Transverse colon (tissue), 4 donors: ENCODE measurements at regions not wholly inside any gene's neighbourhood (a gene's known extent, or its start where the extent isn't known, plus 50 kb on each side); places are given as distances from the start of the nearest gene placed in this dataset.
A peak's percentile ranks its signal among the peaks of the same experiment; 100 is the strongest.

ENCODE experiments used
- DNase-seq: peaks from one replicate; pipeline ENCODE4 v3.0.0-alpha.2; 2019
- H3K27ac ChIP-seq, 4 donors: fragments of 200-600 bp; sonication (generic); 2 replicates each; pipeline ENCODE4 v1.5.1; 2016 to 2018; ENCODE audit warnings: inconsistent platforms in 4 of 4
- H3K27me3 ChIP-seq: fragments of 200-600 bp; sonication (generic); 2 replicates; pipeline ENCODE4 v1.5.1; 2017; ENCODE audit warnings: inconsistent platforms
- H3K36me3 ChIP-seq, 4 donors: fragments of 200-600 bp; sonication (generic); 2 replicates each; pipeline ENCODE4 v1.5.1; 2017 to 2019; ENCODE audit warnings: inconsistent platforms in 4 of 4
- H3K4me1 ChIP-seq, 4 donors: fragments of 200-600 bp; sonication (generic); 2 replicates each; pipeline ENCODE4 v1.5.1; 2017 to 2020; ENCODE audit warnings: inconsistent platforms in 4 of 4
- H3K4me3 ChIP-seq, 4 donors: fragments of 200-600 bp; sonication (generic); 1 replicate in 1 of 4; 2 replicates in 3 of 4; pipeline versions ENCODE4 v1.5.1 to v1.6.1; 2017 to 2019; ENCODE audit warnings: inconsistent platforms in 4 of 4
- H3K9me3 ChIP-seq, 2 donors: fragments of 200-600 bp; sonication (generic); 2 replicates each; pipeline ENCODE4 v1.5.1; 2017 to 2019; ENCODE audit warnings: inconsistent platforms in 2 of 2
- CTCF ChIP-seq, 5 experiments: fragments of 200-600 bp in 3 of 5; fragments of 450-650 bp in 2 of 5; sonication (generic) in 3 of 5; IDR thresholded peaks; 1 replicate in 2 of 5; 2 replicates in 3 of 5; pipeline ENCODE4 v1.5.1; 2016 to 2017; ENCODE audit warnings: antibody characterized with exemption in 5 of 5, inconsistent platforms in 3 of 5, mild to moderate bottlenecking in 2 of 5, moderate library complexity in 1 of 5
- EP300 ChIP-seq: sonication (generic); formaldehyde crosslinking; IDR thresholded peaks from one replicate; pipeline ENCODE4 v1.6.1; 2017; ENCODE audit warnings: antibody characterized with exemption, low read depth
- POLR2A ChIP-seq: fragments of 450-650 bp; IDR thresholded peaks from one replicate; pipeline ENCODE4 v1.6.1; 2016; ENCODE audit warnings: antibody characterized with exemption, mild to moderate bottlenecking, moderate library complexity
- POLR2AphosphoS5 ChIP-seq, 3 donors: sonication (generic); formaldehyde crosslinking; IDR thresholded peaks; one replicate each; pipeline ENCODE4 v1.6.1; 2016; ENCODE audit warnings: antibody characterized with exemption in 3 of 3
- WGBS, 2 donors: methylation state at CpG; one replicate each; pipeline ENCODE4 v1.1.5; 2018; ENCODE audit warnings: low coverage in 1 of 2; 5-methylcytosine and 5-hydroxymethylcytosine counted together
- in situ Hi-C, 4 donors: fragments of 200-750 bp; cut with MboI; loops; one replicate each; pipeline versions ENCODE4 v1.15.0 to v1.15.1; 2017; ENCODE audit warnings: low sequenced_read_pairs in 3 of 4, low pct_ligation_motif_present in 1 of 4, low pct_unique_long_range_greater_than_20kb in 1 of 4
- intact Hi-C: fragments of 100-400 bp; cut with DNase I; formaldehyde crosslinking; loops from one replicate; pipeline ENCODE4 v1.15.1; 2023; ENCODE audit warnings: low total_unique reads

GRCh38 chr1:47508702-47509431 lies 71.0 kb downstream of the FOXD2 start:
- 8 to 18% methylated on average over 2 to 17 of the region's 18 CpGs for WGBS, 2 donors
- H3K27ac ChIP-seq: peak overlapping the region; percentile 49 to 70 (median 60)

GRCh38 chr1:47510282-47510811 lies 72.5 kb downstream of the FOXD2 start:
- Histone ChIP-seq H3K27ac (no peak overlapping the region), H3K9me3 (no peaks in the 10 kb centered on the region), H3K4me3 (no peak overlapping the region), H3K4me1 (peaks cover 3 to 22% (median 16%) of the 10 kb centered on the region in 4 donors), H3K27me3 (peaks cover 49% of the 10 kb centered on the region), H3K36me3 (no peaks in the 10 kb centered on the region)
- in situ Hi-C loops (no loop called here), intact Hi-C loops (no loop called here)
- WGBS, 2 donors: 94 to 95% methylated on average over 4 to 10 of the region's 10 CpGs
- TF ChIP-seq POLR2A (no peak), CTCF (IDR thresholded peaks at IDR 0.05) (no peak), POLR2AphosphoS5 (IDR thresholded peaks at IDR 0.05) (no peak), EP300 (no peak)
- no peak for DNase-seq

More at GRCh38 chr1:47508702-47509431, 71.0 kb downstream of the FOXD2 start:
- H3K9me3 ChIP-seq: no peaks in the 10 kb centered on the region
- in situ Hi-C loops: no loop called here
- peaks cover 46% of the 10 kb centered on the region for H3K27me3 ChIP-seq
- H3K4me3 ChIP-seq: peak overlapping the region; percentile 8 to 57 (median 46)
- peaks cover 3 to 22% (median 16%) of the 10 kb centered on the region in 4 donors for H3K4me1 ChIP-seq
- peak; percentile 68 for DNase-seq
- H3K36me3 ChIP-seq: no peaks in the 10 kb centered on the region
- TF ChIP-seq POLR2AphosphoS5 (IDR thresholded peaks at IDR 0.05) (peak; percentile 46 to 89 (median 84)), CTCF (IDR thresholded peaks at IDR 0.05) (no peak), EP300 (no peak), POLR2A (peak; percentile 61)
- intact Hi-C loops: no loop called here

- 97 to 100% methylated on average over 2 of the region's 2 CpGs for WGBS, 2 donors
- H3K9me3 ChIP-seq: no peaks in the 10 kb centered on the region
- no peak for TF ChIP-seq POLR2AphosphoS5 (IDR thresholded peaks at IDR 0.05)
- TF ChIP-seq EP300: no peak
- TF ChIP-seq CTCF (IDR thresholded peaks at IDR 0.05): no peak
- TF ChIP-seq POLR2A: no peak
- no peak overlapping the region for H3K4me3 ChIP-seq
- no peak for DNase-seq
- H3K4me1 ChIP-seq: peaks cover 3 to 22% (median 16%) of the 10 kb centered on the region in 4 donors
- no peak overlapping the region for H3K27ac ChIP-seq
- intact Hi-C loops: no loop called here
- in situ Hi-C loops: no loop called here
- no peaks in the 10 kb centered on the region for H3K36me3 ChIP-seq
- H3K27me3 ChIP-seq: peaks cover 35% of the 10 kb centered on the region
These were observed 74.0 kb downstream of the FOXD2 start for GRCh38 chr1:47511825-47512224.

- intact Hi-C loops: no loop called here
- H3K4me3 ChIP-seq: no peak overlapping the region
- no peaks in the 10 kb centered on the region for H3K36me3 ChIP-seq
- peaks cover 3 to 13% (median 10%) of the 10 kb centered on the region in 4 donors for H3K4me1 ChIP-seq
- no peak overlapping the region for H3K27ac ChIP-seq
- no peak for TF ChIP-seq EP300
- TF ChIP-seq POLR2A: no peak
- no peak for TF ChIP-seq CTCF (IDR thresholded peaks at IDR 0.05)
- no peak for TF ChIP-seq POLR2AphosphoS5 (IDR thresholded peaks at IDR 0.05)
- no peak for DNase-seq
- 77 to 86% methylated on average over 3 of the region's 3 CpGs for WGBS, 2 donors
- H3K9me3 ChIP-seq: no peaks in the 10 kb centered on the region
- H3K27me3 ChIP-seq: peaks cover 19% of the 10 kb centered on the region
- in situ Hi-C loops: no loop called here
These were observed 75.5 kb downstream of the FOXD2 start for GRCh38 chr1:47513393-47513792.
